GM19328 (cell line): ENCODE measurements at regions not wholly inside any gene's neighbourhood (a gene's known extent, or its start where the extent isn't known, plus 50 kb on each side); places are given as distances from the start of the nearest gene placed in this dataset.

Source experiments
- ATAC-seq: cut with Tn5 transposase; IDR thresholded peaks from one replicate; pipeline ENCODE4 v1.9.1; 2021; ENCODE audit warnings: mild to moderate bottlenecking, moderate library complexity; ENCODE audit not compliant: unreplicated experiment

- no peak for ATAC-seq
Measured at GRCh38 chr18:41466436-41467160, 488.4 kb upstream of the PIK3C3 start.

GRCh38 chr18:41465386-41465785 lies 489.6 kb upstream of the PIK3C3 start:
- no peak for ATAC-seq

GRCh38 chr18:41464278-41464677 lies 490.8 kb upstream of the PIK3C3 start:
- no peak for ATAC-seq

GRCh38 chr18:41462946-41463345 lies 492.1 kb upstream of the PIK3C3 start:
- no peak for ATAC-seq

- ATAC-seq: no peak
Measured at GRCh38 chr18:41461114-41461513, 493.9 kb upstream of the PIK3C3 start.

GRCh38 chr18:41459656-41460055 lies 495.4 kb upstream of the PIK3C3 start:
- ATAC-seq: no peak

- no peak for ATAC-seq
Measured at GRCh38 chr18:41458376-41458775, 496.7 kb upstream of the PIK3C3 start.

- no peak for ATAC-seq
Measured at GRCh38 chr18:41457765-41458326, 497.2 kb upstream of the PIK3C3 start.

GRCh38 chr18:41456831-41457230 lies 498.2 kb upstream of the PIK3C3 start:
- no peak for ATAC-seq

- no peak for ATAC-seq
Measured at GRCh38 chr18:41449612-41450011, 505.4 kb upstream of the PIK3C3 start.

- no peak for ATAC-seq
Measured at GRCh38 chr18:41444943-41445342, 510.1 kb upstream of the PIK3C3 start.

- no peak for ATAC-seq
Measured at GRCh38 chr18:41436772-41437171, 518.3 kb upstream of the PIK3C3 start.

GRCh38 chr18:41418598-41418997 lies 536.4 kb upstream of the PIK3C3 start:
- ATAC-seq: no peak

- ATAC-seq: no peak
Measured at GRCh38 chr18:41416044-41416443, 539.0 kb upstream of the PIK3C3 start.

- no peak for ATAC-seq
Measured at GRCh38 chr18:41410006-41410405, 545.0 kb upstream of the PIK3C3 start.

- no peak for ATAC-seq
Measured at GRCh38 chr18:41406834-41407233, 548.2 kb upstream of the PIK3C3 start.

GRCh38 chr18:41396861-41397260 lies 558.2 kb upstream of the PIK3C3 start:
- no peak for ATAC-seq

- no peak for ATAC-seq
Measured at GRCh38 chr18:41396211-41396610, 558.8 kb upstream of the PIK3C3 start.

- ATAC-seq: no peak
Measured at GRCh38 chr18:41395695-41396094, 559.3 kb upstream of the PIK3C3 start.

- ATAC-seq: no peak
Measured at GRCh38 chr18:41391616-41392595, 563.1 kb upstream of the PIK3C3 start.

- no peak for ATAC-seq
Measured at GRCh38 chr18:41390309-41390708, 564.7 kb upstream of the PIK3C3 start.

GRCh38 chr18:41378598-41378997 lies 576.4 kb upstream of the PIK3C3 start:
- ATAC-seq: no peak
